Astrocyte (in vitro differentiated cells and primary cell): ENCODE measurements at regions not wholly inside any gene's neighbourhood (a gene's known extent, or its start where the extent isn't known, plus 50 kb on each side); places are given as distances from the start of the nearest gene placed in this dataset.

Source experiments
- CTCF ChIP-seq: IDR thresholded peaks from 2 replicates; pipeline ENCODE4 v1.5.1; 2011; ENCODE audit warnings: low read depth, mild to moderate bottlenecking, inconsistent platforms, low read length, moderate library complexity; ENCODE audit not compliant: insufficient read depth
- EZH2 ChIP-seq: IDR thresholded peaks from 2 replicates; pipeline ENCODE4 v1.6.1; 2012; ENCODE audit warnings: mild to moderate bottlenecking, low read length, inconsistent platforms; ENCODE audit not compliant: insufficient read depth

DNA sequence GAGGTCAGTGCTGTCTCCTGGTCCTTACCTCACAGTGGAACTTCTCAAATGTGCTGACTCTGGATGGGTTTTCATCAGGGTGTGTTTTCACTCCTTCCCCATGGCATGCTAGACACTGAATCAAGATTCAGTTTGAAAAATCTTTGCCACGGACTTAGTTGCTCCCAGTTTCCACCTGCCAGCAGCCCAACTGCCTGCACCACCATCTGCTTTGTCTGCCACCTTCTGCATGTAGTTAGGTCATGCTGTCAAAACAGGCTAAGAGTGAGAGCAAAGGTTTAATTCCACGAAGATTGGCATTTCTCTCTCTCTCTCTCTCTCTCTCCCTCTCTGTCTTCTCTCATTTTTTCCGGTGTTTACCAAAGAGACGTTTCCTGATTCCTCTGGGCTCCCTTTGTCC lies 258.0 kb upstream of the EDNRA start:
- TF ChIP-seq CTCF (no peak), EZH2 (no peak)
